Psoas muscle (tissue), 7 donors: ENCODE measurements at regions not wholly inside any gene's neighbourhood (a gene's known extent, or its start where the extent isn't known, plus 50 kb on each side); places are given as distances from the start of the nearest gene placed in this dataset.
"Not testable (repeated sequence)": the region's sequence is repeated elsewhere in the genome, so short reads cannot be mapped to it uniquely, and the experiment has no call there.

Experiments
- ATAC-seq, 4 donors: fragments of 200-7000 bp; cut with Tn5 transposase; one replicate each; pipeline ENCODE4 v1.9.1; 2020; ENCODE audit warnings: moderate library complexity in 3 of 4, mild to moderate bottlenecking in 2 of 4
- DNase-seq, 2 donors: peaks; one replicate each; pipeline ENCODE4 v3.0.0-alpha.2; 2020
- H3K27ac ChIP-seq: fragments of 200-600 bp; one replicate; pipeline ENCODE4 v1.8.0; 2022
- H3K27me3 ChIP-seq, 3 donors: fragments of 200-600 bp in 1 of 3; one replicate each; pipeline versions ENCODE4 v1.6.1 to v1.8.0; 2013 to 2022; ENCODE audit warnings: low read length in 2 of 3, mild to moderate bottlenecking in 2 of 3, moderate library complexity in 1 of 3; ENCODE audit not compliant: insufficient read depth in 3 of 3
- H3K36me3 ChIP-seq, 2 donors: fragments of 200-600 bp in 1 of 2; one replicate each; pipeline versions ENCODE4 v1.6.1 to v1.8.0; 2013 to 2022; ENCODE audit warnings: low read depth in 1 of 2, mild to moderate bottlenecking in 1 of 2, moderate library complexity in 1 of 2; ENCODE audit not compliant: insufficient read depth in 1 of 2
- H3K4me1 ChIP-seq: fragments of 200-600 bp; one replicate; pipeline ENCODE4 v1.8.0; 2022
- H3K4me3 ChIP-seq: fragments of 200-600 bp; one replicate; pipeline ENCODE4 v1.8.0; 2022; ENCODE audit warnings: mild to moderate bottlenecking
- H3K9me3 ChIP-seq: fragments of 200-600 bp; one replicate; pipeline ENCODE4 v1.8.0; 2022
- WGBS, 3 donors: extraction: QIAGEN DNeasy Blood & Tissue Kit; methylation state at CpG; one replicate each; pipeline versions ENCODE4 v1.1.6 to v1.1.7; 2013; 5-methylcytosine and 5-hydroxymethylcytosine counted together
- intact Hi-C, 2 donors: fragments of 100-400 bp; cut with DNase I; formaldehyde crosslinking; loops; one replicate each; pipeline versions ENCODE4 v1.11.0 to v1.14.2; 2022
- TF ChIP-seq, protein P1 (sequence below): fragments of 200-600 bp; IDR thresholded peaks from one replicate; pipeline ENCODE4 v1.8.0; 2022; ENCODE audit warnings: antibody characterized with exemption
- donor health status: healthy with polysubstance abuse.
- donor health status: DM: no; HTN: no; CAD: no; lungs with moderate emphysema.
- donor health status: Bipolar disorder and iron deficiency.
- donor health status: healthy.
- donor health status: DM: yes; HTN: yes; CAD: no.
- donor health status: DM: no; HTN: no; CAD: no.
- donor health status: DM: yes; HTN: yes; CAD: no.

GRCh38 chr14:88961214-88961613 is 136.8 kb downstream of the TTC8 start:
- Histone ChIP-seq H3K27me3 (no peaks in the 10 kb centered on the region), H3K4me1 (no peaks in the 10 kb centered on the region), H3K36me3 (no peaks in the 10 kb centered on the region), H3K4me3 (no peak overlapping the region), H3K27ac (no peak overlapping the region), H3K9me3 (no peaks in the 10 kb centered on the region)
- TF ChIP-seq, protein P1, sequence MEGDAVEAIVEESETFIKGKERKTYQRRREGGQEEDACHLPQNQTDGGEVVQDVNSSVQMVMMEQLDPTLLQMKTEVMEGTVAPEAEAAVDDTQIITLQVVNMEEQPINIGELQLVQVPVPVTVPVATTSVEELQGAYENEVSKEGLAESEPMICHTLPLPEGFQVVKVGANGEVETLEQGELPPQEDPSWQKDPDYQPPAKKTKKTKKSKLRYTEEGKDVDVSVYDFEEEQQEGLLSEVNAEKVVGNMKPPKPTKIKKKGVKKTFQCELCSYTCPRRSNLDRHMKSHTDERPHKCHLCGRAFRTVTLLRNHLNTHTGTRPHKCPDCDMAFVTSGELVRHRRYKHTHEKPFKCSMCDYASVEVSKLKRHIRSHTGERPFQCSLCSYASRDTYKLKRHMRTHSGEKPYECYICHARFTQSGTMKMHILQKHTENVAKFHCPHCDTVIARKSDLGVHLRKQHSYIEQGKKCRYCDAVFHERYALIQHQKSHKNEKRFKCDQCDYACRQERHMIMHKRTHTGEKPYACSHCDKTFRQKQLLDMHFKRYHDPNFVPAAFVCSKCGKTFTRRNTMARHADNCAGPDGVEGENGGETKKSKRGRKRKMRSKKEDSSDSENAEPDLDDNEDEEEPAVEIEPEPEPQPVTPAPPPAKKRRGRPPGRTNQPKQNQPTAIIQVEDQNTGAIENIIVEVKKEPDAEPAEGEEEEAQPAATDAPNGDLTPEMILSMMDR, result no peak
- intact Hi-C loops, result no loop called here
- ATAC-seq (no peak), DNase-seq (no peak)
- WGBS, 3 donors, result 38 to 45% (median 41%) methylated on average over 3 of the region's 3 CpGs

DNA sequence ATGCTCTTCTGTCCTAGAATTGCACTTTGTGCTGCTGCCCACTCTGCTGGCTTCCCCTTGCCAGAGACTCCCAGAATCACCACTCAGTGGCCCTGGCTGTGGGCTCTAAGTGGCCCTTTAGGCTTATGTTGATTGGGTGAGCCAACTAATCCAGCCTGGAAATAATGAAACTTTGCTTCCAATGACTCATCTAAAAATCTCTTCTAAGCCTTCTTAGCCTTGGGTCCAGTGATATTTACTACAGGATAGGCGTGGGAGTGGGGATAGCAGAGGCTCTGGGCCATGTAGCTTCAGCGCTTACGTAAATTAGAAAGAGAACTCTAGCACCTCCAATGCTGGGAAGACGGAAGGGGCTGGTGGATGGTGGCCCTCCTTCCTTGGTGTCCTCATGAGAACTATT is 137.9 kb downstream of the TTC8 start:
- DNase-seq (no peak), ATAC-seq (no peak)
- no peak overlapping the region for H3K4me3 ChIP-seq
- H3K27ac ChIP-seq, result no peak overlapping the region
- H3K9me3 ChIP-seq, result no peaks in the 10 kb centered on the region
- WGBS, 3 donors, result 70 to 88% (median 76%) methylated on average over 4 of the region's 4 CpGs
- no peaks in the 10 kb centered on the region for H3K36me3 ChIP-seq
- TF ChIP-seq, protein P1, result no peak
- no peaks in the 10 kb centered on the region for H3K4me1 ChIP-seq
- H3K27me3 ChIP-seq, result no peaks in the 10 kb centered on the region
- intact Hi-C loops, result no loop called here

GRCh38 chr14:88967299-88967698 is 142.8 kb downstream of the TTC8 start:
- Histone ChIP-seq H3K9me3 (no peaks in the 10 kb centered on the region), H3K4me3 (no peak overlapping the region), H3K4me1 (no peaks in the 10 kb centered on the region), H3K27me3 (no peaks in the 10 kb centered on the region), H3K27ac (no peak overlapping the region), H3K36me3 (no peaks in the 10 kb centered on the region)
- DNase-seq, result no peak
- 83 to 85% (median 84%) methylated on average over 3 of the region's 3 CpGs for WGBS, 3 donors
- TF ChIP-seq, protein P1, result no peak
- intact Hi-C loops, result no loop called here
- no peak for ATAC-seq

- WGBS, 3 donors, result 35 to 42% (median 37%) methylated on average over 3 of the region's 3 CpGs
- DNase-seq, result no peak
- ATAC-seq, result no peak
- intact Hi-C loops, result no loop called here
- Histone ChIP-seq H3K27ac (no peak overlapping the region), H3K27me3 (peaks cover 0 to 13% (median 2%) of the 10 kb centered on the region in 3 donors), H3K4me1 (no peaks in the 10 kb centered on the region), H3K4me3 (no peak overlapping the region), H3K9me3 (no peaks in the 10 kb centered on the region), H3K36me3 (no peaks in the 10 kb centered on the region)
- TF ChIP-seq, protein P1, result no peak
These were observed 150.8 kb downstream of the TTC8 start for GRCh38 chr14:88975043-88975830.

DNA sequence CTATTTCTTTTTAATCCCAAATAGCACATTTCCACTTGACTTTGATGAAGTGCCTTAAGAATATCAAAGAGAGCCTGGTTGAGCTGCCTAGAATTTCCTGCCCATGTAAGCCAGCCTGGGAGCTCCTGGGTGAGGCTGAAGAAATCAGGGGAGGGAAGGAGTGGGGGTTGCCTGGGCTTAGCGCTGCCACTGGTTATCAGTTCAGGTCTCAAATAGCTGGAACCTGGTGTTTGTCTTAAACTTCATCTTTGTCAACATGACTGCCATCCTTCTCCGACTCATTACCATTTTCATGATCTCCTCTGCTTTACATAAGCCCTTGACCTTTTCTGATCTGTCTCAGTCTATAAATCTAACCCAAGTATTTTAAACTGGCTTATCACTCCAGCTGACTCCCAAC is 151.5 kb downstream of the TTC8 start:
- no peaks in the 10 kb centered on the region for H3K36me3 ChIP-seq
- intact Hi-C loops, result no loop called here
- WGBS, 3 donors, result 65 to 70% (median 68%) methylated on average over 2 of the region's 2 CpGs
- H3K27ac ChIP-seq, result no peak overlapping the region
- no peak for DNase-seq
- no peak for ATAC-seq
- no peaks in the 10 kb centered on the region for H3K9me3 ChIP-seq
- H3K27me3 ChIP-seq, result peaks cover 0 to 13% (median 2%) of the 10 kb centered on the region in 3 donors
- H3K4me3 ChIP-seq, result no peak overlapping the region
- no peaks in the 10 kb centered on the region for H3K4me1 ChIP-seq
- TF ChIP-seq, protein P1, result no peak

- H3K27ac ChIP-seq, H3K4me3 ChIP-seq, ATAC-seq, intact Hi-C loops, H3K4me1 ChIP-seq, DNase-seq, H3K9me3 ChIP-seq, H3K36me3 ChIP-seq: not testable (repeated sequence)
- WGBS, 3 donors, result 24 to 68% (median 52%) methylated on average over 2 to 4 of the region's 4 CpGs
- H3K27me3 ChIP-seq, result peaks cover 0 to 13% (median 4%) of the 10 kb centered on the region in 3 donors
These were observed 156.5 kb downstream of the TTC8 start for GRCh38 chr14:88980907-88981306.
